Bronchial epithelial cell (primary cell): ENCODE measurements at regions not wholly inside any gene's neighbourhood (a gene's known extent, or its start where the extent isn't known, plus 50 kb on each side); places are given as distances from the start of the nearest gene placed in this dataset.

ENCODE experiments used
- DNase-seq: peaks from one replicate; pipeline ENCODE4 v3.0.0-alpha.2; 2010; ENCODE audit warnings: low read depth
- FAIRE-seq: peaks from 2 replicates; lab custom pipeline; 2011; peaks lifted over from hg19 to GRCh38; lab: Jason Lieb, UNC
- H3K27me3 ChIP-seq: 2 replicates; pipeline ENCODE4 v1.5.1; 2011; ENCODE audit warnings: low read length; ENCODE audit not compliant: control insufficient read depth, insufficient read depth
- H3K36me3 ChIP-seq: 2 replicates; pipeline ENCODE4 v1.5.1; 2011; ENCODE audit warnings: low read length; ENCODE audit not compliant: control insufficient read depth, insufficient read depth
- H3K4me3 ChIP-seq: 2 replicates; pipeline ENCODE4 v1.5.1; 2011; ENCODE audit warnings: mild to moderate bottlenecking, low read depth, low read length, control low read depth
- CTCF ChIP-seq: IDR thresholded peaks from 2 replicates; pipeline ENCODE4 v1.5.1; 2011; ENCODE audit warnings: mild to moderate bottlenecking, moderate library complexity, low read length, control low read depth, inconsistent platforms; ENCODE audit not compliant: insufficient read depth, severe bottlenecking

- Histone ChIP-seq H3K36me3 (no peaks in the 10 kb centered on the region), H3K4me3 (no peak overlapping the region), H3K27me3 (peaks cover 1% of the 10 kb centered on the region)
- DNase-seq: no peak
- no peak for FAIRE-seq
- no peak for TF ChIP-seq CTCF
Measured at GRCh38 chr9:13388157-13388556, 108.7 kb upstream of the MPDZ start.

GRCh38 chr9:13387734-13388067 lies 108.2 kb upstream of the MPDZ start:
- Histone ChIP-seq H3K36me3 (no peaks in the 10 kb centered on the region), H3K27me3 (peaks cover 1% of the 10 kb centered on the region), H3K4me3 (no peak overlapping the region)
- FAIRE-seq: no peak
- DNase-seq: no peak
- no peak for TF ChIP-seq CTCF

- no peak overlapping the region for H3K4me3 ChIP-seq
- no peaks in the 10 kb centered on the region for H3K36me3 ChIP-seq
- TF ChIP-seq CTCF: no peak
- FAIRE-seq (no peak), DNase-seq (no peak)
- H3K27me3 ChIP-seq: peaks cover 1% of the 10 kb centered on the region
Measured at GRCh38 chr9:13386935-13387733, 107.6 kb upstream of the MPDZ start.

- no peak for DNase-seq
- Histone ChIP-seq H3K27me3 (peaks cover 1% of the 10 kb centered on the region), H3K36me3 (no peaks in the 10 kb centered on the region), H3K4me3 (no peak overlapping the region)
- no peak for FAIRE-seq
- no peak for TF ChIP-seq CTCF
Measured at GRCh38 chr9:13386316-13386715, 106.8 kb upstream of the MPDZ start.

GRCh38 chr9:13383855-13384254 lies 104.4 kb upstream of the MPDZ start:
- Histone ChIP-seq H3K27me3 (no peaks in the 10 kb centered on the region), H3K36me3 (no peaks in the 10 kb centered on the region), H3K4me3 (no peak overlapping the region)
- DNase-seq: no peak
- TF ChIP-seq CTCF: no peak
- no peak for FAIRE-seq

GRCh38 chr9:13383216-13383615 lies 103.7 kb upstream of the MPDZ start:
- Histone ChIP-seq H3K4me3 (no peak overlapping the region), H3K36me3 (no peaks in the 10 kb centered on the region), H3K27me3 (no peaks in the 10 kb centered on the region)
- TF ChIP-seq CTCF: no peak
- FAIRE-seq (no peak), DNase-seq (no peak)
